HCT116 (cell line): ENCODE measurements at regions not wholly inside any gene's neighbourhood (a gene's known extent, or its start where the extent isn't known, plus 50 kb on each side); places are given as distances from the start of the nearest gene placed in this dataset.

ENCODE experiments used
- ATAC-seq: fragments of 200-7000 bp; cut with Tn5 transposase; 2 replicates; pipeline ENCODE4 v1.9.1; 2020; ENCODE audit warnings: mild to moderate bottlenecking, moderate library complexity
- BruUV-seq: library from RNA; stranded (reverse); fragments of 400-500 nt; replicated peaks from 2 replicates; lab custom pipeline; 2021; lab: Mats Ljungman, UMichigan
- CTCF ChIA-PET: fragments of 300-600 bp; sonication (Branson Sonifier 250); formaldehyde crosslinking; loops from one replicate; lab custom pipeline; 2021; ENCODE audit warnings: antibody characterized with exemption; lab: Charles Lee
- POLR2A ChIA-PET: fragments of 300-600, 350-600 bp; sonication (Branson Sonifier 250); formaldehyde crosslinking; loops from one replicate; lab custom pipeline; 2021; ENCODE audit warnings: antibody characterized with exemption; lab: Charles Lee
- RAD21 ChIA-PET, 2 experiments: fragments of 300-600 bp; sonication (Branson Sonifier 250); formaldehyde crosslinking; loops; one replicate each; lab custom pipeline; 2023; ENCODE audit warnings: low total read pairs in 2 of 2; ENCODE audit not compliant: uncharacterized antibody in 2 of 2, unreplicated experiment in 2 of 2, low non-redundant PET in 1 of 2; lab: Charles Lee
- DNase-seq: peaks from one replicate; pipeline ENCODE4 v3.0.0-alpha.2; 2010; ENCODE audit warnings: low read depth, low spot score
- H2AFZ ChIP-seq: fragments of 200-600 bp; shearing (Covaris generic), sonication (generic); 2 replicates; pipeline ENCODE4 v1.6.1; 2017; ENCODE audit warnings: low read depth, mixed run types, mixed read lengths, antibody characterized with exemption, low read length; ENCODE audit not compliant: poor library complexity, severe bottlenecking
- H3K27ac ChIP-seq: 2 replicates; pipeline ENCODE4 v1.5.1; 2012; ENCODE audit warnings: low read depth, low read length
- H3K27me3 ChIP-seq: fragments of 200-600 bp; sonication (generic); 2 replicates; pipeline ENCODE4 v1.6.1; 2016; ENCODE audit warnings: mixed run types, low read length, mixed read lengths; ENCODE audit not compliant: insufficient read depth
- H3K36me3 ChIP-seq, 2 experiments: fragments of 200-500 bp in 1 of 2; fragments of 200-600 bp in 1 of 2; sonication (Bioruptor generic) in 1 of 2; sonication (generic) in 1 of 2; 2 replicates each; pipeline versions ENCODE4 v1.5.1 to v1.6.1; 2014 to 2016; ENCODE audit warnings: low read length in 2 of 2, inconsistent platforms in 1 of 2, mixed read lengths in 1 of 2, mixed run types in 1 of 2; ENCODE audit not compliant: insufficient read depth in 2 of 2, control insufficient read depth in 1 of 2
- H3K4me1 ChIP-seq, 2 experiments: fragments of 200-600 bp in 1 of 2; sonication (generic) in 1 of 2; 2 replicates each; pipeline versions ENCODE4 v1.5.1 to v1.6.1; 2012 to 2017; ENCODE audit warnings: low read length in 2 of 2, inconsistent platforms in 1 of 2, mild to moderate bottlenecking in 1 of 2, mixed read lengths in 1 of 2, mixed run types in 1 of 2, moderate library complexity in 1 of 2; ENCODE audit not compliant: insufficient read depth in 2 of 2, control insufficient read depth in 1 of 2
- H3K4me2 ChIP-seq: fragments of 200-600 bp; sonication (generic); 2 replicates; pipeline ENCODE4 v1.6.1; 2017; ENCODE audit warnings: mixed run types, low read length, mixed read lengths
- H3K4me3 ChIP-seq, 2 experiments: fragments of 200-600 bp in 1 of 2; sonication (generic) in 1 of 2; replicated peaks in 1 of 2; 2 replicates each; pipeline ENCODE4 v1.5.1; 2011 to 2016; ENCODE audit warnings: low read length in 2 of 2, control low read depth in 1 of 2, low read depth in 1 of 2, mild to moderate bottlenecking in 1 of 2, mixed read lengths in 1 of 2, mixed run types in 1 of 2
- H3K79me2 ChIP-seq: fragments of 200-600 bp; sonication (generic); 2 replicates; pipeline ENCODE4 v1.6.1; 2017; ENCODE audit warnings: mild to moderate bottlenecking, mixed run types, low read length, moderate library complexity, mixed read lengths; ENCODE audit not compliant: insufficient read depth
- H3K9ac ChIP-seq: fragments of 200-600 bp; sonication (generic); 2 replicates; pipeline ENCODE4 v1.6.1; 2016; ENCODE audit warnings: low read length, mixed read lengths
- H3K9me2 ChIP-seq: fragments of 200-600 bp; sonication (generic), shearing (Covaris generic); 2 replicates; pipeline ENCODE4 v1.6.1; 2017; ENCODE audit warnings: mixed run types, mild to moderate bottlenecking, moderate library complexity; ENCODE audit not compliant: insufficient read depth
- H3K9me3 ChIP-seq, 2 experiments: fragments of 200-500 bp in 1 of 2; fragments of 200-600 bp in 1 of 2; sonication (Bioruptor generic) in 1 of 2; sonication (generic) in 1 of 2; 2 replicates each; pipeline ENCODE4 v1.6.1; 2014 to 2017; ENCODE audit warnings: low read length in 2 of 2, mixed read lengths in 2 of 2, inconsistent platforms in 1 of 2, low read depth in 1 of 2, mild to moderate bottlenecking in 1 of 2, mixed run types in 1 of 2, moderate library complexity in 1 of 2; ENCODE audit not compliant: control insufficient read depth in 1 of 2, insufficient read depth in 1 of 2
- H4K20me1 ChIP-seq: fragments of 200-600 bp; sonication (generic), shearing (Covaris generic); 2 replicates; pipeline ENCODE4 v1.6.1; 2017; ENCODE audit warnings: mixed run types, mild to moderate bottlenecking, moderate library complexity; ENCODE audit not compliant: insufficient read depth
- EGR1 ChIP-seq: IDR thresholded peaks from 2 replicates; pipeline ENCODE4 v1.6.1; 2012; ENCODE audit warnings: low read depth
- EZH2 ChIP-seq: fragments of 200-600 bp; sonication (generic); IDR thresholded peaks from 2 replicates; pipeline ENCODE4 v1.6.1; 2017; ENCODE audit warnings: antibody characterized with exemption, mixed run types
- EZH2phosphoT487 ChIP-seq: fragments of 200-600 bp; IDR thresholded peaks from 2 replicates; pipeline ENCODE4 v1.6.1; 2018; ENCODE audit warnings: antibody characterized with exemption, borderline replicate concordance
- JUND ChIP-seq: IDR thresholded peaks from 2 replicates; pipeline ENCODE4 v1.6.1; 2012
- POLR2AphosphoS5 ChIP-seq: IDR thresholded peaks from 2 replicates; pipeline ENCODE4 v1.6.1; 2011; ENCODE audit warnings: mild to moderate bottlenecking, low read depth, low read length, moderate library complexity
- SIN3A ChIP-seq: IDR thresholded peaks from 2 replicates; pipeline ENCODE4 v1.6.1; 2012; ENCODE audit warnings: low read depth
- ZNF274 ChIP-seq: fragments of 200-500 bp; sonication (Bioruptor generic); IDR thresholded peaks from 2 replicates; pipeline ENCODE4 v1.6.1; 2014; ENCODE audit warnings: mild to moderate bottlenecking, low read depth, low read length, inconsistent platforms
- intact Hi-C: fragments of 100-400 bp; cut with micrococcal nuclease; formaldehyde crosslinking; loops from 2 replicates; pipeline ENCODE4 v1.10.0; 2022
- TF ChIP-seq, protein P1 (sequence below): IDR thresholded peaks from 2 replicates; pipeline ENCODE4 v1.6.1; 2011; ENCODE audit warnings: mild to moderate bottlenecking, low read length, moderate library complexity; ENCODE audit not compliant: insufficient replicate concordance; ENCODE audit errors: extremely low read depth
- TF ChIP-seq, protein P2 (sequence below): IDR thresholded peaks from 2 replicates; pipeline ENCODE4 v1.6.1; 2012
- TF ChIP-seq, protein P3 (sequence below), 3 experiments: fragments of 200-600 bp in 1 of 3; sonication (generic) in 1 of 3; IDR thresholded peaks in 2 of 3; conservative IDR thresholded peaks in 1 of 3; 2 replicates each; pipeline ENCODE4 v1.5.1; 2012 to 2017; ENCODE audit warnings: low read depth in 2 of 3, low read length in 2 of 3, antibody characterized with exemption in 1 of 3, borderline replicate concordance in 1 of 3, control low read depth in 1 of 3, mild to moderate bottlenecking in 1 of 3, mixed read lengths in 1 of 3, mixed run types in 1 of 3, moderate library complexity in 1 of 3; ENCODE audit not compliant: insufficient read depth in 1 of 3

DNA sequence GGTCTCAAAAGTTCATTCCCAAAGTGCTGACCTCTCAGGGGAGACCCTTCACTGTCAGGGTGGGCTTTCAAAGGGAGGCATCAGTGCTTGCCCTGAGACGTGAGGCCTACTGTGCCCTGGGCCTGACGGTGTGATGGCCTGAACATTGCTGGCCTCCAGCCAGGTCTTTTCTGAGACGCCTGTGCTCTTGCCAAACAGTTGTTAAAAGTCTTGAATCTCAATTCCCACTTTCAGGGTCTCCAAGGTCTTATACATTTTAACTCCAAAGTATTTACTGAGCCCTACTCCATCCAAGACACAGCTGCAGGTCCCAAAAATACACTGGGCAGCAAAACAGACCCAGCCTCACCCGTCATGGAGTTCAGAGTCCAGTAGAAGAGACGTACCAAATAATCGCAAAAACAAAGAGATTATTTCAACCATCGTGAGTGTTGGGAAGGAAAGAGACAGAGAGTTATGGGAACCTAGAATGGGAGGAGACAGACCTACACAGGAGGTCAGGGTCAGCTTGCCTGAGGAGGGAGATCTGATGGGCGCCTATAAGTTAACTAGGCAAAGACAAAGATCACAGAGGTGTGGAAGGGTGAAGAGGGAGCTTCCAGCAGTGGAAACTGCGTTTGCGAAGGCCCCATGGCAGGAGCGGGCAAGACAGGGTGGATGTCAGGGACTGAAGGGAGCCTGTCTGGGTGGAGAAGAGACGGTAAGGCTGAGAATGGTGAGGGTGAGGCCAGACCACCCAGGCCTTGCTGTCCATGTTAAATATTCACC, 446.3 kb downstream of the PREX1 start:
- DNase-seq (no peak), ATAC-seq (no peak)
- Histone ChIP-seq H3K79me2 (no peaks in the 10 kb centered on the region), H3K36me3 (no peaks in the 10 kb centered on the region), H2AFZ (no peak overlapping the region), H3K27ac (no peak overlapping the region), H3K4me3 (no peak overlapping the region), H3K4me2 (no peak overlapping the region), H3K27me3 (no peaks in the 10 kb centered on the region), H3K9me2 (no peaks in the 10 kb centered on the region), H4K20me1 (no peaks in the 10 kb centered on the region), H3K9ac (no peak overlapping the region), H3K9me3 (no peaks in the 10 kb centered on the region), H3K4me1 (peaks cover 0 to 6% of the 10 kb centered on the region in 2 experiments; a peak in 3 of 4 replicates)
- TF ChIP-seq POLR2AphosphoS5 (no peak), EZH2phosphoT487 (no peak), EGR1 (no peak), ZNF274 (no peak)
- intact Hi-C loops, result no loop called here
- BruUV-seq, result no TSS peak
- POLR2A ChIA-PET, result no interaction called here
- RAD21 ChIA-PET, result no interaction called here
- CTCF ChIA-PET, result no interaction called here

- no peak for DNase-seq
- Histone ChIP-seq H3K27ac (no peak overlapping the region), H3K4me2 (no peak overlapping the region), H4K20me1 (no peaks in the 10 kb centered on the region), H2AFZ (no peak overlapping the region), H3K4me1 (peaks cover 0 to 6% of the 10 kb centered on the region in 2 experiments; a peak in 3 of 4 replicates), H3K36me3 (no peaks in the 10 kb centered on the region), H3K79me2 (no peaks in the 10 kb centered on the region), H3K4me3 (no peak overlapping the region), H3K9me2 (no peaks in the 10 kb centered on the region), H3K9me3 (no peaks in the 10 kb centered on the region), H3K27me3 (no peaks in the 10 kb centered on the region), H3K9ac (no peak overlapping the region)
- RAD21 ChIA-PET, result no interaction called here
- no TSS peak for BruUV-seq
- CTCF ChIA-PET, result no interaction called here
- POLR2A ChIA-PET, result no interaction called here
- ATAC-seq, result no peak
- no peak for TF ChIP-seq EZH2
- no peak for TF ChIP-seq JUND
- no peak for TF ChIP-seq SIN3A
- TF ChIP-seq POLR2AphosphoS5, result no peak
- TF ChIP-seq, protein P1, sequence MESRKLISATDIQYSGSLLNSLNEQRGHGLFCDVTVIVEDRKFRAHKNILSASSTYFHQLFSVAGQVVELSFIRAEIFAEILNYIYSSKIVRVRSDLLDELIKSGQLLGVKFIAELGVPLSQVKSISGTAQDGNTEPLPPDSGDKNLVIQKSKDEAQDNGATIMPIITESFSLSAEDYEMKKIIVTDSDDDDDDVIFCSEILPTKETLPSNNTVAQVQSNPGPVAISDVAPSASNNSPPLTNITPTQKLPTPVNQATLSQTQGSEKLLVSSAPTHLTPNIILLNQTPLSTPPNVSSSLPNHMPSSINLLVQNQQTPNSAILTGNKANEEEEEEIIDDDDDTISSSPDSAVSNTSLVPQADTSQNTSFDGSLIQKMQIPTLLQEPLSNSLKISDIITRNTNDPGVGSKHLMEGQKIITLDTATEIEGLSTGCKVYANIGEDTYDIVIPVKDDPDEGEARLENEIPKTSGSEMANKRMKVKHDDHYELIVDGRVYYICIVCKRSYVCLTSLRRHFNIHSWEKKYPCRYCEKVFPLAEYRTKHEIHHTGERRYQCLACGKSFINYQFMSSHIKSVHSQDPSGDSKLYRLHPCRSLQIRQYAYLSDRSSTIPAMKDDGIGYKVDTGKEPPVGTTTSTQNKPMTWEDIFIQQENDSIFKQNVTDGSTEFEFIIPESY, result no peak
- TF ChIP-seq ZNF274, result no peak
- TF ChIP-seq, protein P2, sequence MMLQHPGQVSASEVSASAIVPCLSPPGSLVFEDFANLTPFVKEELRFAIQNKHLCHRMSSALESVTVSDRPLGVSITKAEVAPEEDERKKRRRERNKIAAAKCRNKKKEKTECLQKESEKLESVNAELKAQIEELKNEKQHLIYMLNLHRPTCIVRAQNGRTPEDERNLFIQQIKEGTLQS, result no peak
- TF ChIP-seq, protein P3, sequence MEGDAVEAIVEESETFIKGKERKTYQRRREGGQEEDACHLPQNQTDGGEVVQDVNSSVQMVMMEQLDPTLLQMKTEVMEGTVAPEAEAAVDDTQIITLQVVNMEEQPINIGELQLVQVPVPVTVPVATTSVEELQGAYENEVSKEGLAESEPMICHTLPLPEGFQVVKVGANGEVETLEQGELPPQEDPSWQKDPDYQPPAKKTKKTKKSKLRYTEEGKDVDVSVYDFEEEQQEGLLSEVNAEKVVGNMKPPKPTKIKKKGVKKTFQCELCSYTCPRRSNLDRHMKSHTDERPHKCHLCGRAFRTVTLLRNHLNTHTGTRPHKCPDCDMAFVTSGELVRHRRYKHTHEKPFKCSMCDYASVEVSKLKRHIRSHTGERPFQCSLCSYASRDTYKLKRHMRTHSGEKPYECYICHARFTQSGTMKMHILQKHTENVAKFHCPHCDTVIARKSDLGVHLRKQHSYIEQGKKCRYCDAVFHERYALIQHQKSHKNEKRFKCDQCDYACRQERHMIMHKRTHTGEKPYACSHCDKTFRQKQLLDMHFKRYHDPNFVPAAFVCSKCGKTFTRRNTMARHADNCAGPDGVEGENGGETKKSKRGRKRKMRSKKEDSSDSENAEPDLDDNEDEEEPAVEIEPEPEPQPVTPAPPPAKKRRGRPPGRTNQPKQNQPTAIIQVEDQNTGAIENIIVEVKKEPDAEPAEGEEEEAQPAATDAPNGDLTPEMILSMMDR (IDR thresholded peaks at IDR 0.05 in 2 of 3, conservative IDR thresholded peaks at IDR 0.05 in 1 of 3; ENCODE audit: borderline replicate concordance in 1 of 3, insufficient read depth in 1 of 3, low read depth in 2 of 3, low read length in 2 of 3), result no peak
- intact Hi-C loops, result no loop called here
These were observed 447.1 kb downstream of the PREX1 start for GRCh38 chr20:48380661-48381060.
